Transverse colon (tissue), 4 donors: ENCODE measurements at regions not wholly inside any gene's neighbourhood (a gene's known extent, or its start where the extent isn't known, plus 50 kb on each side); places are given as distances from the start of the nearest gene placed in this dataset.

Source experiments
- EP300 ChIP-seq: sonication (generic); formaldehyde crosslinking; IDR thresholded peaks from one replicate; pipeline ENCODE4 v1.6.1; 2017; ENCODE audit warnings: antibody characterized with exemption, low read depth
- POLR2A ChIP-seq: fragments of 450-650 bp; IDR thresholded peaks from one replicate; pipeline ENCODE4 v1.6.1; 2016; ENCODE audit warnings: antibody characterized with exemption, mild to moderate bottlenecking, moderate library complexity
- POLR2AphosphoS5 ChIP-seq, 3 donors: sonication (generic); formaldehyde crosslinking; IDR thresholded peaks; one replicate each; pipeline ENCODE4 v1.6.1; 2016; ENCODE audit warnings: antibody characterized with exemption in 3 of 3
- TF ChIP-seq, protein P1 (sequence below), 5 experiments: fragments of 200-600 bp in 3 of 5; fragments of 450-650 bp in 2 of 5; sonication (generic) in 3 of 5; IDR thresholded peaks; 1 replicate in 2 of 5; 2 replicates in 3 of 5; pipeline ENCODE4 v1.5.1; 2016 to 2017; ENCODE audit warnings: antibody characterized with exemption in 5 of 5, inconsistent platforms in 3 of 5, mild to moderate bottlenecking in 2 of 5, moderate library complexity in 1 of 5

DNA sequence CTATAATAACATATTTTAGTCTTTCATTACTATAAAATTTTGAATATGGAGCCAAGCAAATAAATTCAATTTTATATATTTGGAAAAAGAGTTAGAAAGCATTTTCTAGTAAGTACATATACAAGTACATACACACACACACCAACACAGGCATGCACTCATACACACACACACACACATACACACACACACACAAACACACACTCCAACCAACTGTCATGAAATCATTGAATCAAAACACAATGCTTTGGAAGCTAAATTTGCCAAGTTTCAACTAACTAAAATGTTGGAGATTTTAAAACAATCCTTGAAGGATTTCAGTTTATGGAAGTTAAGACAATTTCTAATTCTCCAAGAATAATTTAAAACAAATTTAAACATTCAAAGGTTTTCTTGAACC lies 283.2 kb downstream of the TAF11L14 start:
- no peak for TF ChIP-seq POLR2A
- TF ChIP-seq POLR2AphosphoS5 (IDR thresholded peaks at IDR 0.05), result no peak
- TF ChIP-seq, protein P1, sequence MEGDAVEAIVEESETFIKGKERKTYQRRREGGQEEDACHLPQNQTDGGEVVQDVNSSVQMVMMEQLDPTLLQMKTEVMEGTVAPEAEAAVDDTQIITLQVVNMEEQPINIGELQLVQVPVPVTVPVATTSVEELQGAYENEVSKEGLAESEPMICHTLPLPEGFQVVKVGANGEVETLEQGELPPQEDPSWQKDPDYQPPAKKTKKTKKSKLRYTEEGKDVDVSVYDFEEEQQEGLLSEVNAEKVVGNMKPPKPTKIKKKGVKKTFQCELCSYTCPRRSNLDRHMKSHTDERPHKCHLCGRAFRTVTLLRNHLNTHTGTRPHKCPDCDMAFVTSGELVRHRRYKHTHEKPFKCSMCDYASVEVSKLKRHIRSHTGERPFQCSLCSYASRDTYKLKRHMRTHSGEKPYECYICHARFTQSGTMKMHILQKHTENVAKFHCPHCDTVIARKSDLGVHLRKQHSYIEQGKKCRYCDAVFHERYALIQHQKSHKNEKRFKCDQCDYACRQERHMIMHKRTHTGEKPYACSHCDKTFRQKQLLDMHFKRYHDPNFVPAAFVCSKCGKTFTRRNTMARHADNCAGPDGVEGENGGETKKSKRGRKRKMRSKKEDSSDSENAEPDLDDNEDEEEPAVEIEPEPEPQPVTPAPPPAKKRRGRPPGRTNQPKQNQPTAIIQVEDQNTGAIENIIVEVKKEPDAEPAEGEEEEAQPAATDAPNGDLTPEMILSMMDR (IDR thresholded peaks at IDR 0.05), result no peak
- no peak for TF ChIP-seq EP300
